ENCODE measurements at regions not wholly inside any gene's neighbourhood (a gene's known extent, or its start where the extent isn't known, plus 50 kb on each side); places are given as distances from the start of the nearest gene placed in this dataset.

DNA sequence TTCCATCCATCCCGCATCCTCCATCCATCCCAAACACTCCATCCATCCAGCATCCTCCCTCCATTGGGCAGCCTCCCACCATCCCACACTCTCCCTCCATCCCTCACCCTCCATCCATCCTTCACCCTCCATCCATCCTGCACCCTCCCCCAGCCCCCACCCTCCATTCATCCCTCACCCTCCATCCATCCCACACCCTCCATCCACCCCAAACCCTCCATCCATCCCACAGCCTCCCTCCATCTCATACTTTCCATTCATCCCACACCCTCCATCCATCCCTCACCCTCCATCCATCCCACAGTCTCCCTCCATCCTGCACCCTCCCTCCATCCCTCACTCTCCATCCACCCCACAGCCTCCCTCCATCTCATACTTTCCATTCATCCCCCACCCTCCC lies 60.4 kb downstream of the FOXI2 start:
- H3K4me3 ChIP-seq (ENCODE audit: low read depth, low read length) = no peak overlapping the region
- TF ChIP-seq, protein P1, sequence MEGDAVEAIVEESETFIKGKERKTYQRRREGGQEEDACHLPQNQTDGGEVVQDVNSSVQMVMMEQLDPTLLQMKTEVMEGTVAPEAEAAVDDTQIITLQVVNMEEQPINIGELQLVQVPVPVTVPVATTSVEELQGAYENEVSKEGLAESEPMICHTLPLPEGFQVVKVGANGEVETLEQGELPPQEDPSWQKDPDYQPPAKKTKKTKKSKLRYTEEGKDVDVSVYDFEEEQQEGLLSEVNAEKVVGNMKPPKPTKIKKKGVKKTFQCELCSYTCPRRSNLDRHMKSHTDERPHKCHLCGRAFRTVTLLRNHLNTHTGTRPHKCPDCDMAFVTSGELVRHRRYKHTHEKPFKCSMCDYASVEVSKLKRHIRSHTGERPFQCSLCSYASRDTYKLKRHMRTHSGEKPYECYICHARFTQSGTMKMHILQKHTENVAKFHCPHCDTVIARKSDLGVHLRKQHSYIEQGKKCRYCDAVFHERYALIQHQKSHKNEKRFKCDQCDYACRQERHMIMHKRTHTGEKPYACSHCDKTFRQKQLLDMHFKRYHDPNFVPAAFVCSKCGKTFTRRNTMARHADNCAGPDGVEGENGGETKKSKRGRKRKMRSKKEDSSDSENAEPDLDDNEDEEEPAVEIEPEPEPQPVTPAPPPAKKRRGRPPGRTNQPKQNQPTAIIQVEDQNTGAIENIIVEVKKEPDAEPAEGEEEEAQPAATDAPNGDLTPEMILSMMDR (IDR thresholded peaks at IDR 0.05; ENCODE audit: insufficient read depth, low read depth, low read length) = no peak
- DNase-seq (ENCODE audit: low read depth) = peak; percentile 8

DNA sequence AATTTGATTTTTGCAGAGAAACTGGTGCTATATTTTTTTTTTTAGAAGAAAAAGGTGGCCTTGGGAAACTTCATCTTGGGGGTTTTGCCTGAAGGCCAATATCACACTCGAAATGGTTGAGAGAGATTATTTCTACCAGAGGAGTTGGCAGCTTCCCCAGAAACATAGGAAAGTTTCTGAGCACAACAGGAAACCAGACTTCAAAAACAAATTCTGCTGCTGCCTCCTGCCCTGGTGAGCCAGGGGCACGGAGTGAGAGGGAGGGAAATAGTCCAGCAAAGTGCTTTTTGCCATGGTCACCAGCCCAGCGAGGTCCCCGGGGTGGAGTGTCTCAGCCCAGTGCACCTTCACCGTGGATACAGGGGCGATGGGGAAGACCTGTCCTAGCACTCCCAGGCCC lies 61.1 kb downstream of the FOXI2 start:
- TF ChIP-seq, protein P1 (IDR thresholded peaks at IDR 0.05; ENCODE audit: insufficient read depth, low read depth, low read length) = no peak
- no peak for DNase-seq (ENCODE audit: low read depth)
- H3K4me3 ChIP-seq (ENCODE audit: low read depth, low read length) = no peak overlapping the region

DNA sequence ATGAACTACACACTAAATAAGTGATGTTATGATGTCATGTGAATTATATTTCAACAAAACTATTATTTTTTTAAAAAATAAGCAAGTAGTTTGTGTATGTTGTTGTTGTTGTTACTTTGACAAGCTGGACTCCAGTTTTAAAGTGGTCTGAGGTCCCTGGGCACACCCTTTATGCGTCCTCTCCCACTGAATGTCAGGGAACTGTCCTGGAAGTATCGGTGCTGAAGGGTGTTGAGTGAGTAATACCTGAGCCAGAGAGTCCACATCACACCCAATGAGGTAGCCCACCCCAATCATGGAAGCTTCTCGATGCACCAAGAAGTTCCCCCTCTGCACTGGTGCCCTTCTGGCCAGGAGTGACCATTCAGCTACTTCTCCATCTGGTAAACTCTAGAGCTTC lies 64.3 kb downstream of the FOXI2 start:
- DNase-seq (ENCODE audit: low read depth) = no peak
- no peak overlapping the region for H3K4me3 ChIP-seq (ENCODE audit: low read depth, low read length)
- TF ChIP-seq, protein P1 (IDR thresholded peaks at IDR 0.05; ENCODE audit: insufficient read depth, low read depth, low read length) = no peak

DNA sequence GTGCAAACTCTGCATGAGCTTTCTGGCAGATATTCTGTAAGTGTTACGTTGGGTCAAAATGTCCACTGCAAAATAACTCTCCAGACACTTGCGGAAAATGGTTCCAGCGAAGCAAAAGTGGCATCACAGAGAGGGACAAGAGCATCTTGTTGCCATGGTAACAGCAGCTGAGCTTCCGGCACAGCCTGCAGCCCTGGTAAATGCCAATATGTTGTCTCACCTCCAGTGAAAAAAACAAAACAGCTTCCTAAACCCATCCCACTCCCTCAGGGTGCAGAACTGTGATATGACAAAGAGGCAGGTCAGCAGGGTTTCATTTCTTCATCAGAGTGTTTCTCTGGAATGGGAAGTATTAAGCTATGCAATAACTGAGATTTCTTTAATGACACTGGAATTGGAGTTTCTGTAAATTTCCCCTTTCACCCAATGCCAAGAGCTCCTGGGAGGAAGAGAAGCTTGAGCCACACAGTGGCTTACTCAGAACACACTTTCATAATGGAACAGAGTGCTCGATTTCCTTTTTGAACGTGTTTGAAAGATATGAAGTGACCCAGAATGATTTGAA lies 65.6 kb downstream of the FOXI2 start:
- TF ChIP-seq, protein P1 (IDR thresholded peaks at IDR 0.05; ENCODE audit: insufficient read depth, low read depth, low read length) = no peak
- no peak overlapping the region for H3K4me3 ChIP-seq (ENCODE audit: low read depth, low read length)
- DNase-seq (ENCODE audit: low read depth) = no peak

DNA sequence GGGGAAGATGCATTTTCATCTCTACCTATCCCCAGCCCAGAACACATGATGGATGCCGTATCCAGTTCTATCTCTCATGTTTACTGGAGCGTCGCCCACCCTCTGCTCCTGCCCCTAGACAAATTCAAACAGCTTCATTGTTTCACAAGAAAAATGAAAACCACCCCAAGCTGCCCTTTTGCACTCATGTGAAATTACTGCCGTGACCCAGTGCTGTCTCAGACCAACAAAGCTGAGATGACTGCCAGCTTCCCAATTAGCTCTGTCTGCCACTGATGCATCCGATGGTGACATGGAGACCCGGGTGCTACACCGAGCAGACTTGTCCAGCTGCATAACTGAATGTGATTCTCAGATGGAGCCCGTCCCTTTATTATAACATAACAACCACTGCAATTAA lies 67.7 kb downstream of the FOXI2 start:
- TF ChIP-seq, protein P1 (IDR thresholded peaks at IDR 0.05; ENCODE audit: insufficient read depth, low read depth, low read length) = no peak
- DNase-seq (ENCODE audit: low read depth) = no peak
- H3K4me3 ChIP-seq (ENCODE audit: low read depth, low read length) = no peak overlapping the region

DNA sequence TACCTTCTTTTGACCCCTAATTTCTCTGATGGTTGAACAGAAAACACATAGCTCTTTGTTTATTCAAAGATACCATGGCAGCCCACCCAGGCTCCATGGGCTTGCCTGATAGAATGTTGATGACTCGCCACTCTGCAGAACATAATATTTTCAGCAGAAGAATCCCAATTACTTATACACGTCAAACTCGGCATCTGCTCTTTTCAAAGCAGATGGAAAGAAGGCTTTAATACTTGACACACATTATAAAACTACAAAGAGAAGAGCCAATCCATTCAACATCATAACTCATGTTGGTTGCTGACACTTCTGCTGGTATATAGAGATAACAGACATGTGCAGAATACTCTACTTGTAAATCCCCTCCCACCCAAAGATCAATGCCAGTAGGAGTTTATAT lies 69.0 kb downstream of the FOXI2 start:
- DNase-seq (ENCODE audit: low read depth) = no peak
- no peak overlapping the region for H3K4me3 ChIP-seq (ENCODE audit: low read depth, low read length)
- TF ChIP-seq, protein P1 (IDR thresholded peaks at IDR 0.05; ENCODE audit: insufficient read depth, low read depth, low read length) = no peak

DNA sequence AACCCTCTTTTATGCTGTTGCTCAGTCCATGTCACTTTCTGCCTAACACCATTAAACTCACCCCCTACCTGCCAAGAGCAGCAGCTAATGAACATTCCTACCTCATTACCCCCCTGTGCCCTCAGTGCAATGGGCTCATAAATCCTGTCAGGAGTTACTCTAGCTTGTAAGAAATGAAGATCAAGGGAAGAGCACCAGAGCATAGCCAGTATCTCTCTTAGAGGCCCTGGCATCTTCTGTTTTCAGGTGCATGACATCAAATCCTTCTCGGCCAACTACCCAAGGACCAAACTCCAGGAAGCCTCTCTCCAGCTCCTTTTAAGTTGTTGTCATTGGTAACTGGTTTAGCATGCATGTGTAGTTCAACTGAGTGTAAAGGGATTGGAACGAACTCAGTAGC lies 75.1 kb downstream of the FOXI2 start:
- DNase-seq (ENCODE audit: low read depth) = no peak
- no peak overlapping the region for H3K4me3 ChIP-seq (ENCODE audit: low read depth, low read length)
- TF ChIP-seq, protein P1 (IDR thresholded peaks at IDR 0.05; ENCODE audit: insufficient read depth, low read depth, low read length) = no peak

All from fibroblast of villous mesenchyme (primary cell).